Adrenal gland (tissue), 5 donors: ENCODE measurements at regions not wholly inside any gene's neighbourhood (a gene's known extent, or its start where the extent isn't known, plus 50 kb on each side); places are given as distances from the start of the nearest gene placed in this dataset.

Source experiments
- POLR2A ChIP-seq, 2 donors: fragments of 450-650 bp; IDR thresholded peaks; one replicate each; pipeline ENCODE4 v1.6.1; 2017; ENCODE audit warnings: antibody characterized with exemption in 2 of 2, mild to moderate bottlenecking in 2 of 2, moderate library complexity in 1 of 2
- TF ChIP-seq, protein P1 (sequence below), 6 experiments: fragments of 450-650 bp in 4 of 6; fragments of 200-600 bp in 2 of 6; sonication (generic) in 1 of 6; IDR thresholded peaks; 1 replicate in 5 of 6; 2 replicates in 1 of 6; pipeline versions ENCODE4 v1.5.1 to v1.8.0; 2016 to 2021; ENCODE audit warnings: antibody characterized with exemption in 6 of 6, mild to moderate bottlenecking in 2 of 6, moderate library complexity in 1 of 6
- donor health status: DM: no; HTN: no; CAD: no.

DNA sequence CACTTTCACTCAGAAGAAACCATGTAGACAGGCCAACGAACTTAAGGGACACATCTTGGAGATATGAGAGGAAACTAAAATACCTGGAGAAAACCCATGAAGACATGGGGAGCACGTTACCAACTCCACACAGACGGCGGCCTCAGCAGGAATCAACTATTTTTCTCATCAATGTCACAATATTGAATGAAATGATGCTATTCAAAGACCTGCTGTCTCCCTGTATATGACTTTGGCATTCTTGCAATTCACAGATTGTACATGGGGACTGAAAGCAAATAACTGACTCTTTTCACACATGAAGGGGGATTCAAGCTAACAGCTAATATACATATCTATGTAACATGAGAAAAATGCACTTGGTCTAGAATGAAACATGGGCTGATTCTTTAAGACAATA is 869.0 kb downstream of the NXPH1 start:
- TF ChIP-seq, protein P1, sequence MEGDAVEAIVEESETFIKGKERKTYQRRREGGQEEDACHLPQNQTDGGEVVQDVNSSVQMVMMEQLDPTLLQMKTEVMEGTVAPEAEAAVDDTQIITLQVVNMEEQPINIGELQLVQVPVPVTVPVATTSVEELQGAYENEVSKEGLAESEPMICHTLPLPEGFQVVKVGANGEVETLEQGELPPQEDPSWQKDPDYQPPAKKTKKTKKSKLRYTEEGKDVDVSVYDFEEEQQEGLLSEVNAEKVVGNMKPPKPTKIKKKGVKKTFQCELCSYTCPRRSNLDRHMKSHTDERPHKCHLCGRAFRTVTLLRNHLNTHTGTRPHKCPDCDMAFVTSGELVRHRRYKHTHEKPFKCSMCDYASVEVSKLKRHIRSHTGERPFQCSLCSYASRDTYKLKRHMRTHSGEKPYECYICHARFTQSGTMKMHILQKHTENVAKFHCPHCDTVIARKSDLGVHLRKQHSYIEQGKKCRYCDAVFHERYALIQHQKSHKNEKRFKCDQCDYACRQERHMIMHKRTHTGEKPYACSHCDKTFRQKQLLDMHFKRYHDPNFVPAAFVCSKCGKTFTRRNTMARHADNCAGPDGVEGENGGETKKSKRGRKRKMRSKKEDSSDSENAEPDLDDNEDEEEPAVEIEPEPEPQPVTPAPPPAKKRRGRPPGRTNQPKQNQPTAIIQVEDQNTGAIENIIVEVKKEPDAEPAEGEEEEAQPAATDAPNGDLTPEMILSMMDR (IDR thresholded peaks at IDR 0.05): no peak
- no peak for TF ChIP-seq POLR2A (IDR thresholded peaks at IDR 0.05)
